ENCODE measurements at regions not wholly inside any gene's neighbourhood (a gene's known extent, or its start where the extent isn't known, plus 50 kb on each side); places are given as distances from the start of the nearest gene placed in this dataset.

DNA sequence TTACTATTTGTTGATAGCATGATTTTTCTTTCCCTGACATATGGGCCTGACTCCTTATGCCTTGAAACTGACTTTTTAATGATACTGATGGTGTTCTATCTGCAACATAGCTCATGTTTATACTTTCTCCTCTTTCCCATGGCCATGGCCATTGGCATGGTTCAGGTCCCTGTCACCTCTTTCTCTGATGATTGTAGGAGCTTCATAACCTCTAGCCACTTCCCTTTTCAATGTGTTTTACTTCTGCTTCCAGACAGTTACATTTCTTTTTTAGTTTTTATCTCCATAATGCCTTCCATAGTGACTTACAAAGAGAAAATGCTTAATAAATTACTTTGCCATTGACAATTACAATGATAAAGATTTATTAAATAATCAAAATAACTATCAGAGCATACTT lies 177.9 kb upstream of the SETBP1 start:
- no peak for TF ChIP-seq CTCF (IDR thresholded peaks at IDR 0.05; ENCODE audit: low read depth, low read length)
- DNase-seq (ENCODE audit: low read depth, low spot score): no peak
- in situ Hi-C loops (cut with HindIII; ENCODE audit: low sequenced_read_pairs): no loop called here
- no peak overlapping the region for H3K4me3 ChIP-seq (ENCODE audit: low read depth, low read length)

- no peak overlapping the region for H3K4me3 ChIP-seq (ENCODE audit: low read depth, low read length)
- in situ Hi-C loops (cut with HindIII; ENCODE audit: low sequenced_read_pairs): no loop called here
- TF ChIP-seq CTCF (IDR thresholded peaks at IDR 0.05; ENCODE audit: low read depth, low read length): no peak
- DNase-seq (ENCODE audit: low read depth, low spot score): no peak
Observed at GRCh38 chr18:44503854-44504253, 176.8 kb upstream of the SETBP1 start.

GRCh38 chr18:44507729-44508325 lies 172.9 kb upstream of the SETBP1 start:
- no peak overlapping the region for H3K4me3 ChIP-seq (ENCODE audit: low read depth, low read length)
- TF ChIP-seq CTCF (IDR thresholded peaks at IDR 0.05; ENCODE audit: low read depth, low read length): no peak
- in situ Hi-C loops (cut with HindIII; ENCODE audit: low sequenced_read_pairs): no loop called here
- no peak for DNase-seq (ENCODE audit: low read depth, low spot score)

DNA sequence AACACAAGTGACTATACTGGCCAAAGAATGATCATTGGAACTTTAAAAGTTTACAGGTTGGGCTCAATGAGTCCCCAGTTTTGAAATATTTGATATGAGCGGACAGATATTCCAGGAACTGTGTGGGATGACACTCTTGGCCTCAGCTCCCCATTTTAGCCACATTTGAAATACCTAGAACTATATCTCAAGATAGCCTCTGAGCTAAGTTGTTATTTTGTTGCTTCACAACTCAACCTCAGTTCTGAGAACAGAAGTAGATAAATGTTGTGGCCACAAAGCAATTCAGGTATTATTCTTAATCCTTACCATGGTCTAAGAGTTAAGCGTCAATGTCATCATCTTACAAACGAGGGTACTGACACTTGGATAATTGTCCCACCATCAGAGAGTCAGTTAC lies 172.2 kb upstream of the SETBP1 start:
- no peak for TF ChIP-seq CTCF (IDR thresholded peaks at IDR 0.05; ENCODE audit: low read depth, low read length)
- in situ Hi-C loops (cut with HindIII; ENCODE audit: low sequenced_read_pairs): no loop called here
- DNase-seq (ENCODE audit: low read depth, low spot score): no peak
- no peak overlapping the region for H3K4me3 ChIP-seq (ENCODE audit: low read depth, low read length)

DNA sequence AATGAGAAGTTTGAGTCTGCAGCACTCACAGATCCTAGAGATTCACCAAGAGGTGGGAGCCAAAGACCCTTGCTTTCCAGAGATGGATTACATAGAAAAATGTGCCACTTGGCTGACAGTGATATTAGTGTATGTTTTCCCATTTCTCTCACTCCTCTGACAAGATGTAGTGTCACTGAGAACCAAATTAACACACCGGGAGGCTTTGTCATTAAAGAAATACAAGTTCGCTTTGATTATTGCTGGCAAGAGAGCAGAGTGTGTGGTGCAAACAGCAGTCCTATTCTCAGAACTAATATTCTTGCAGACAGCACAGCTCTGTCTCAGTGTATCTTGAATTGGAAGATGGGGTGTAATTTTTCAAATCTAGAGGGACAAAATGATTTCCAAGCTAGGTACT lies 171.6 kb upstream of the SETBP1 start:
- DNase-seq (ENCODE audit: low read depth, low spot score): no peak
- in situ Hi-C loops (cut with HindIII; ENCODE audit: low sequenced_read_pairs): no loop called here
- TF ChIP-seq CTCF (IDR thresholded peaks at IDR 0.05; ENCODE audit: low read depth, low read length): no peak
- no peak overlapping the region for H3K4me3 ChIP-seq (ENCODE audit: low read depth, low read length)

DNA sequence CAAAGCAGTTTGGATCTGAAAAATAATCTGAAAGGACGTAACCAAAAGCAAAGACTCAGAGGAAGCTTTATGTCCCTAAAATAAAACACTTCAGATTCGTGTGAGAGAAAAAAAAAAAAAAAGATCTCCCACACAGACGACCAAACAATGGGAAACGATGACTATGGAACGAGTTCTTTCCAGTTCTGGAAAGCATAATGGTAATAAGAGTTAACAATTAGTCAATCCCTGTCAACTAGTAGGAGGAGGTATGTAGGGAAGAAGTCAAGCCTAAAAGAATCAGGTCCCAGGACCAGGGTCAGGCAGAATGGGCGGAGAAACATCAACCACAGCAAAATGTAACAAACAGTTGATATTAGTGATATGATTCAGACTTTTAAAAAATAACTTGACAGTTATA lies 170.3 kb upstream of the SETBP1 start:
- H3K4me3 ChIP-seq (ENCODE audit: low read depth, low read length): no peak overlapping the region
- no peak for DNase-seq (ENCODE audit: low read depth, low spot score)
- TF ChIP-seq CTCF (IDR thresholded peaks at IDR 0.05; ENCODE audit: low read depth, low read length): no peak
- in situ Hi-C loops (cut with HindIII; ENCODE audit: low sequenced_read_pairs): no loop called here

- in situ Hi-C loops (cut with HindIII; ENCODE audit: low sequenced_read_pairs): no loop called here
- no peak for DNase-seq (ENCODE audit: low read depth, low spot score)
- no peak for TF ChIP-seq CTCF (IDR thresholded peaks at IDR 0.05; ENCODE audit: low read depth, low read length)
- no peak overlapping the region for H3K4me3 ChIP-seq (ENCODE audit: low read depth, low read length)
Observed at GRCh38 chr18:44513233-44513632, 167.5 kb upstream of the SETBP1 start.

Data from astrocyte of the spinal cord (primary cell).